ENCODE measurements at regions not wholly inside any gene's neighbourhood (a gene's known extent, or its start where the extent isn't known, plus 50 kb on each side); places are given as distances from the start of the nearest gene placed in this dataset.

- TF ChIP-seq CTCF (conservative IDR thresholded peaks at IDR 0.05; ENCODE audit: low read depth, low read length) (no peak), EZH2phosphoT487 (IDR thresholded peaks at IDR 0.05; ENCODE audit: borderline replicate concordance, low read length) (no peak), EZH2 (IDR thresholded peaks at IDR 0.05; ENCODE audit: low read length, unreplicated experiment) (no peak)
Measured at GRCh38 chr14:53536446-53536845, 383.3 kb upstream of the DDHD1 start.

All from PC-3 (cell line).